ENCODE measurements at regions not wholly inside any gene's neighbourhood (a gene's known extent, or its start where the extent isn't known, plus 50 kb on each side); places are given as distances from the start of the nearest gene placed in this dataset.

DNA sequence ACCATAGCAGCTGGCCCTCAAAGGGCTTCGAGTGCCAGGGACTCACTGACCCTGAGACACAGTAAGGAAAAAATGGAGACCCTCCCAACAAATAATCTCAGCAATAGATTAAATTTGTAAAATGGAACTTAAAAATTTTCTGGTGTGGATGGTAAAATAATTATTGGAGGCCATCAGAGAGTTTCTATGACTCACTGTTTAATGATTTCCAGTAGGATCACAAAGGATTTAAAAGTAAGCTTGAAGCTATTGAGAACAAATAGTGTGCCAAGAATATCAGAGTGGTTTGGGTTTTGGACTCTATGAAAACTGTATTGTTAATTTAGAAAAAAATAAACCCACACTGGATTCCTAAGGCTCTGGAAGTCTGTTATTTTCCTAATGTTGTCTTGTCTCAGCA lies 115.2 kb upstream of the AKIRIN2 start:
- TF ChIP-seq, protein P1, sequence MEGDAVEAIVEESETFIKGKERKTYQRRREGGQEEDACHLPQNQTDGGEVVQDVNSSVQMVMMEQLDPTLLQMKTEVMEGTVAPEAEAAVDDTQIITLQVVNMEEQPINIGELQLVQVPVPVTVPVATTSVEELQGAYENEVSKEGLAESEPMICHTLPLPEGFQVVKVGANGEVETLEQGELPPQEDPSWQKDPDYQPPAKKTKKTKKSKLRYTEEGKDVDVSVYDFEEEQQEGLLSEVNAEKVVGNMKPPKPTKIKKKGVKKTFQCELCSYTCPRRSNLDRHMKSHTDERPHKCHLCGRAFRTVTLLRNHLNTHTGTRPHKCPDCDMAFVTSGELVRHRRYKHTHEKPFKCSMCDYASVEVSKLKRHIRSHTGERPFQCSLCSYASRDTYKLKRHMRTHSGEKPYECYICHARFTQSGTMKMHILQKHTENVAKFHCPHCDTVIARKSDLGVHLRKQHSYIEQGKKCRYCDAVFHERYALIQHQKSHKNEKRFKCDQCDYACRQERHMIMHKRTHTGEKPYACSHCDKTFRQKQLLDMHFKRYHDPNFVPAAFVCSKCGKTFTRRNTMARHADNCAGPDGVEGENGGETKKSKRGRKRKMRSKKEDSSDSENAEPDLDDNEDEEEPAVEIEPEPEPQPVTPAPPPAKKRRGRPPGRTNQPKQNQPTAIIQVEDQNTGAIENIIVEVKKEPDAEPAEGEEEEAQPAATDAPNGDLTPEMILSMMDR (conservative IDR thresholded peaks at IDR 0.05 in 1 of 2, IDR thresholded peaks at IDR 0.05 in 1 of 2; ENCODE audit: low read depth in 1 of 2, low read length in 2 of 2) = no peak
- no peak for TF ChIP-seq EZH2 (IDR thresholded peaks at IDR 0.05; ENCODE audit: low read length, missing control alignments)
